C4-2B (cell line): ENCODE measurements at regions not wholly inside any gene's neighbourhood (a gene's known extent, or its start where the extent isn't known, plus 50 kb on each side); places are given as distances from the start of the nearest gene placed in this dataset.

Experiments
- H3K27ac ChIP-seq: fragments of 450-650 bp; 2 replicates; pipeline ENCODE4 v1.5.1; 2017
- CTCF ChIP-seq: fragments of 450-650 bp; conservative IDR thresholded peaks from 2 replicates; pipeline ENCODE4 v1.5.1; 2017; ENCODE audit warnings: mild to moderate bottlenecking
- ZFX ChIP-seq: fragments of 450-650 bp; IDR thresholded peaks from 2 replicates; pipeline ENCODE4 v1.6.1; 2017

GRCh38 chr11:129266536-129266935, 74.4 kb upstream of the ARHGAP32 start:
- H3K27ac ChIP-seq: no peak overlapping the region
- TF ChIP-seq ZFX (no peak), CTCF (no peak)

GRCh38 chr11:129265125-129265788, 73.1 kb upstream of the ARHGAP32 start:
- H3K27ac ChIP-seq: no peak overlapping the region
- TF ChIP-seq ZFX: no peak
- no peak for TF ChIP-seq CTCF

- TF ChIP-seq ZFX: no peak
- TF ChIP-seq CTCF: no peak
Observed at GRCh38 chr11:129264114-129264513, 72.0 kb upstream of the ARHGAP32 start.

GRCh38 chr11:129260750-129261149, 68.6 kb upstream of the ARHGAP32 start:
- no peak for TF ChIP-seq ZFX
- H3K27ac ChIP-seq: no peak overlapping the region

More at GRCh38 chr11:129264114-129264513, 72.0 kb upstream of the ARHGAP32 start:
- no peak overlapping the region for H3K27ac ChIP-seq

GRCh38 chr11:129259931-129260348, 67.8 kb upstream of the ARHGAP32 start:
- H3K27ac ChIP-seq: no peak overlapping the region
- TF ChIP-seq ZFX (no peak), CTCF (no peak)

GRCh38 chr11:129258205-129258604, 66.1 kb upstream of the ARHGAP32 start:
- H3K27ac ChIP-seq: no peak overlapping the region
- TF ChIP-seq CTCF (no peak), ZFX (no peak)

GRCh38 chr11:129257512-129257911, 65.4 kb upstream of the ARHGAP32 start:
- no peak overlapping the region for H3K27ac ChIP-seq
- no peak for TF ChIP-seq ZFX
- no peak for TF ChIP-seq CTCF

- no peak overlapping the region for H3K27ac ChIP-seq
- TF ChIP-seq CTCF (no peak), ZFX (no peak)
Observed at GRCh38 chr11:129252621-129253020, 60.5 kb upstream of the ARHGAP32 start.
